Neural cell (in vitro differentiated cells): ENCODE measurements at regions not wholly inside any gene's neighbourhood (a gene's known extent, or its start where the extent isn't known, plus 50 kb on each side); places are given as distances from the start of the nearest gene placed in this dataset.
"Not testable (repeated sequence)": the region's sequence is repeated elsewhere in the genome, so short reads cannot be mapped to it uniquely, and the experiment has no call there.

Experiments
- EP300 ChIP-seq: fragments of 450-650 bp; conservative IDR thresholded peaks from 2 replicates; pipeline ENCODE4 v1.6.1; 2014; ENCODE audit warnings: antibody characterized with exemption, mild to moderate bottlenecking, moderate library complexity; ENCODE audit not compliant: poor library complexity, severe bottlenecking
- MXI1 ChIP-seq: fragments of 450-650 bp; conservative IDR thresholded peaks from 2 replicates; pipeline ENCODE4 v1.6.1; 2014; ENCODE audit warnings: antibody characterized with exemption, mild to moderate bottlenecking; ENCODE audit not compliant: poor library complexity, severe bottlenecking
- POLR2AphosphoS5 ChIP-seq: IDR thresholded peaks from 2 replicates; pipeline ENCODE4 v1.6.1; 2012
- RAD21 ChIP-seq: fragments of 450-650 bp; conservative IDR thresholded peaks from 2 replicates; pipeline ENCODE4 v1.6.1; 2014; ENCODE audit warnings: antibody characterized with exemption, mild to moderate bottlenecking, moderate library complexity
- TF ChIP-seq, protein P1 (sequence below): fragments of 450-650 bp; IDR thresholded peaks from 2 replicates; pipeline ENCODE4 v1.5.1; 2014; ENCODE audit warnings: antibody characterized with exemption, mild to moderate bottlenecking, moderate library complexity; ENCODE audit not compliant: poor library complexity, severe bottlenecking

DNA sequence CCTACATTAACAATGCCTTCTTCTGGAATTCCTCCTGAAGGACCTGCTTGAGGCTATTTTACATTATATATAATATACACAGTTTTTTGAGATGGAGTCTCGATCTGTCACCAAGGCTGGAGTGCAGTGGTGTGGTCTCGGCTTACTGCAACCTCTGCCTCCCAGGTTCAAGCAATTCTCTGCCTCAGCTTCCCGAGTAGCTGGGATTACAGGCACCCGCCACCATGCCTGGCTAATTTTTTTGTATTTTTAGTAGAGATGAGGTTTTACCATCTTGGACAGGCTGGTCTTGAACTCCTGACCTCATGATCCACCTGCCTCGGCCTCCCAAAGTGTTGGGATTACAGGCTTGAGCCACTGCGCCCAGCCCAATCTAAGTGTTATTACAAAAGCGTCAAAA lies 71.9 kb upstream of the PRR23C start:
- TF ChIP-seq, protein P1, sequence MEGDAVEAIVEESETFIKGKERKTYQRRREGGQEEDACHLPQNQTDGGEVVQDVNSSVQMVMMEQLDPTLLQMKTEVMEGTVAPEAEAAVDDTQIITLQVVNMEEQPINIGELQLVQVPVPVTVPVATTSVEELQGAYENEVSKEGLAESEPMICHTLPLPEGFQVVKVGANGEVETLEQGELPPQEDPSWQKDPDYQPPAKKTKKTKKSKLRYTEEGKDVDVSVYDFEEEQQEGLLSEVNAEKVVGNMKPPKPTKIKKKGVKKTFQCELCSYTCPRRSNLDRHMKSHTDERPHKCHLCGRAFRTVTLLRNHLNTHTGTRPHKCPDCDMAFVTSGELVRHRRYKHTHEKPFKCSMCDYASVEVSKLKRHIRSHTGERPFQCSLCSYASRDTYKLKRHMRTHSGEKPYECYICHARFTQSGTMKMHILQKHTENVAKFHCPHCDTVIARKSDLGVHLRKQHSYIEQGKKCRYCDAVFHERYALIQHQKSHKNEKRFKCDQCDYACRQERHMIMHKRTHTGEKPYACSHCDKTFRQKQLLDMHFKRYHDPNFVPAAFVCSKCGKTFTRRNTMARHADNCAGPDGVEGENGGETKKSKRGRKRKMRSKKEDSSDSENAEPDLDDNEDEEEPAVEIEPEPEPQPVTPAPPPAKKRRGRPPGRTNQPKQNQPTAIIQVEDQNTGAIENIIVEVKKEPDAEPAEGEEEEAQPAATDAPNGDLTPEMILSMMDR, result not testable (repeated sequence)
- TF ChIP-seq POLR2AphosphoS5, RAD21, EP300, MXI1: not testable (repeated sequence)
